Dedifferentiated amniotic fluid mesenchymal stem cell (primary cell): ENCODE measurements at regions not wholly inside any gene's neighbourhood (a gene's known extent, or its start where the extent isn't known, plus 50 kb on each side); places are given as distances from the start of the nearest gene placed in this dataset.
A peak's percentile ranks its signal among the peaks of the same experiment; 100 is the strongest.

Experiments used
- DNase-seq: peaks from one replicate; pipeline ENCODE4 v3.0.0-alpha.2; 2016; ENCODE audit errors: extremely low spot score

GRCh38 chr9:38286357-38286756 lies 106.1 kb upstream of the ALDH1B1 start:
- DNase-seq: no peak

DNA sequence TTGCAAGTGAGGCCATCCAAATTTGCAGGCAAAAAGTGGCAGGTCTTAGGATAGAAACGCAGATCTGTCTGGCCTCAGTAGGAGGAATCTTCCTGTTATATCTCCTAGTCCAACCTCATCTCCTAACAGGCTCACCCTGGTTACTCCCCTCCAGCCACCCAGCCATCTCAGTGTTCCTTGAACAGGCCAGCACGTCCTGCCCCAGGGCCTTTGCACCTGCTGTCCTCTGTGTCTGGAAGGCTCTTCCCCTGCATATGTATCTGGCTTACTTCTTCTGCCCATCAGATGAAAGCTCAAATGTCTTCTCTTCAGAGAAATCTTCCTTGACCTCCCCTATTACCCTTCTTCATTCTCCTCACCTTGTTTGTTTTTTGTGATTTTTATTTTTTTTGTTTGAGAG lies 107.3 kb upstream of the ALDH1B1 start:
- no peak for DNase-seq

DNA sequence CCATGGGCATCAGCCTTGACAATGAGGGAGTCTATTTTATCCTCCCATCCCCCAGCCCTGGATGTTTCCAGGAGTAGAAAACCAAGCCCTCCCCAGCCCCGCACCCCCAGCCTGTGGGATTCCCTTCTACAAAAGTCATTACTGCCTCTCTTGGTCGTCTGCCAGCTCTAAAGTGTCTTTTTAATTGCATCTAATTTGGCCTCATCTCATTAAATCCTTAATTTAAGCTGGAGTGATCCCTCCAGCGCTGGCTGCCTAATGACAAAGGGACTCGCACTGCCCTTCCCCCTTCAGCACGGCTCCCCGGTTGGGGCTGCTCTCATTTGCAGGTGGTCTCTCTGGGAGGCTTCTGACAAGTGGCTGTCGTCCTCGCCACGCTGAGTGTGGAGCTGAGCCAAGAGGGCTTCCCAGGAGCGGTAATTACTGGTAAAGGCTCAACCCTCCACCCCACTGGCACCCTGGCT lies 107.9 kb upstream of the ALDH1B1 start:
- no peak for DNase-seq

DNA sequence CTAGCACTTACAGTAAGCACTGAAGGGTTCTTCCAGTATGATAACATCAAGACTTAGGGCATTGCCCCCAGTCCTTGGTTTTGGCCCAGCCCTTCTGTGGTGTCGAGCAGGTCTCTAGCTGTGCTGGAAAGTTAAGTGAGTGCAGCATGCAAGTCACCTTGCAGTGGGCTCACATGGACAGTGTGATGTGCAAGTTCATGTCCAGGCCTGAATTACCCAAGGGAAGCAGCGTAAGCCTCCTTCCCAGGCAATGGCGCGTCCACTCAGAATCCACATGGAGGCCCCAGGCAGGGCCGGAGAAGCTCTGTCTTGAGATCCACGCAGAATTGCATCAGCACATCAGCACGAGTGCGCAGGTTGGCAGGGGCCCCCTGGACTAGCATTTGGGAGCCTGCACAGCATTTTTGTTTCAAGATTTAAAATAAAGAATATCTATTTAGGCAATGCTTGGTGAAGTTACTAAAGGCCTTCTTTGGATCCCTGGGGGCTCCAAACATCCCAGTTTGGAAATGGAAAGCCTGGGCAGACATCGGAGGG lies 108.4 kb upstream of the ALDH1B1 start:
- no peak for DNase-seq

- no peak for DNase-seq
These were observed 109.7 kb upstream of the ALDH1B1 start for GRCh38 chr9:38282756-38283155.

GRCh38 chr9:38281917-38282316 lies 110.6 kb upstream of the ALDH1B1 start:
- DNase-seq: no peak

- no peak for DNase-seq
These were observed 111.3 kb upstream of the ALDH1B1 start for GRCh38 chr9:38281196-38281595.

- DNase-seq: no peak
These were observed 112.2 kb upstream of the ALDH1B1 start for GRCh38 chr9:38280251-38280800.

- DNase-seq: no peak
These were observed 113.4 kb upstream of the ALDH1B1 start for GRCh38 chr9:38278931-38279679.

GRCh38 chr9:38278457-38278856 lies 114.0 kb upstream of the ALDH1B1 start:
- DNase-seq: no peak

GRCh38 chr9:38277601-38278200 lies 114.8 kb upstream of the ALDH1B1 start:
- no peak for DNase-seq

GRCh38 chr9:38276771-38277439 lies 115.6 kb upstream of the ALDH1B1 start:
- no peak for DNase-seq

DNA sequence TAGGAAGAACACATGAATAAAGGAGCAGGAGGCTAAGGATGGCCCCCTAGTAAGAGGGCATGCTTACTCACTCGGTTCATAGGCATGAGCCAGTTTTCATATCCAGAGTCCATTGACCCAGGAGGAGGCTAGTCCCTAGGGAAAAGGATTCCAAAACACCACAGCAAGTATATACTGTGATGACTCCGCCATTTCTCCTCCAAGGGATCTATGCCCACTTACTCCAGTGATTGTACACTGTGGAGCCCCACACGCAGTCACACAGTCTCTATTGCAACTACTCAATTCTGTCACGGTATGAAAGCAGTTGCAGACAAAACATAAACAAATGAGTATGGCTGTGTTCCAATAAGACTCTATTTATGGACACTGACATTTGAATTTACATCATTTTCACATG lies 117.7 kb upstream of the ALDH1B1 start:
- DNase-seq: peak; percentile 39

- DNase-seq: no peak
These were observed 119.8 kb upstream of the ALDH1B1 start for GRCh38 chr9:38272710-38273109.

- DNase-seq: no peak
These were observed 120.7 kb upstream of the ALDH1B1 start for GRCh38 chr9:38271666-38272241.

DNA sequence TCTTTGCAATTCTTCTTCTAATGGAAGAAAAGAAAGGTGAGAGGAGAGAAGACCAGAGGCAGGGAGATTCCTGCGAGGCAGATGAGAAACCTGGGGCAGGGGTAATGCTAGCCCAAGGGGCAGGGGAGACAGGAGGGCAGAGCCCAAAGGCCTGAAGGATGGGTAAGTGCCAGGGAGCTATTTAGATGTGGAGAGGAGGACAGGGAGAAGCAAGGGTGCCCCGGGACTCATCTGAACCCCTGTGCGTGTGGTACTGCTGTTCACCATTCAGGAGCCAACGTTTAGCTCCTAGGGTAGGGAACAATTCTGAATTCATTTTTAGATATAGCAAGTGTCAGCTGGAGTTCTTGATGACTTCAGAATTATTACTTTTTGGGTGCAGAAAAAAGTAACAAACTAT lies 122.7 kb upstream of the ALDH1B1 start:
- no peak for DNase-seq

- peak; percentile 25 for DNase-seq
These were observed 129.0 kb upstream of the ALDH1B1 start for GRCh38 chr9:38263532-38263931.

- DNase-seq: no peak
These were observed 132.8 kb upstream of the ALDH1B1 start for GRCh38 chr9:38259519-38260218.

DNA sequence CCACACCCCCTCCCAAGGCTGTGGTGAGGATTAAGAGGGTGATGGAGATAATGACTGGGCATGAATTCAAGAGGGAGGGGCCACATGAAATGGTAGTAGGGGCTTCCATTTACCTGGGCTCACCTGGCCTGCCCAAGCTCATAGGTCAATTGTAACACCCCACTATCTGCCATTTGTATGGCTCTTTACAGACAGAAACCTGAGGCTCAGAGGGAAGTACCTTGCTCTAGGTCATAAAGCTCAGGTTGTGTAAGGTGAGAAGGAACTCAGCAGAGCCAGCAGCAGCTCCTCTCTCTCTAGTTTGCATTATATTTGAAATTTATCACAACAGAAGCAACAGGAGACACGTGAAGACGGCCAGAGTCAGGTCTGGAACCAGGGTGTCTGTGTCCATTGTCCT lies 133.4 kb upstream of the ALDH1B1 start:
- no peak for DNase-seq

- no peak for DNase-seq
These were observed 134.8 kb upstream of the ALDH1B1 start for GRCh38 chr9:38257626-38258215.

- no peak for DNase-seq
These were observed 136.0 kb upstream of the ALDH1B1 start for GRCh38 chr9:38256461-38256860.
